HUDEP-2 (cell line): ENCODE measurements at regions not wholly inside any gene's neighbourhood (a gene's known extent, or its start where the extent isn't known, plus 50 kb on each side); places are given as distances from the start of the nearest gene placed in this dataset.

Experiments
- DNase-seq, 76 experiments: peaks; one replicate each; lab custom pipeline; 2025; ENCODE audit not compliant: unreplicated experiment in 76 of 76; lab: John Stamatoyannopoulos, UW

- DNase-seq, result no peak
Observed at GRCh38 chr10:61548364-61548763, 95.2 kb upstream of the TMEM26 start.

- DNase-seq, result no peak
Observed at GRCh38 chr10:61547297-61547696, 94.1 kb upstream of the TMEM26 start.

- no peak for DNase-seq
Observed at GRCh38 chr10:61545170-61545569, 92.0 kb upstream of the TMEM26 start.

GRCh38 chr10:61543831-61544230 is 90.7 kb upstream of the TMEM26 start:
- no peak for DNase-seq

- DNase-seq, result no peak
Observed at GRCh38 chr10:61542596-61542995, 89.4 kb upstream of the TMEM26 start.

- no peak for DNase-seq
Observed at GRCh38 chr10:61541960-61542359, 88.8 kb upstream of the TMEM26 start.

GRCh38 chr10:61539876-61540275 is 86.7 kb upstream of the TMEM26 start:
- DNase-seq, result no peak

GRCh38 chr10:61529208-61529607 is 76.0 kb upstream of the TMEM26 start:
- DNase-seq, result no peak

- no peak for DNase-seq
Observed at GRCh38 chr10:61503051-61503450, 49.9 kb upstream of the TMEM26 start.
